HTR-8/SVneo (cell line): ENCODE measurements at regions not wholly inside any gene's neighbourhood (a gene's known extent, or its start where the extent isn't known, plus 50 kb on each side); places are given as distances from the start of the nearest gene placed in this dataset.
A peak's percentile ranks its signal among the peaks of the same experiment; 100 is the strongest.

Source experiments
- DNase-seq: peaks from one replicate; pipeline ENCODE4 v3.0.0; 2011; ENCODE audit warnings: low spot score, mixed read lengths; ENCODE audit not compliant: insufficient read length
- FAIRE-seq: peaks from 2 replicates; lab custom pipeline; 2011; peaks lifted over from hg19 to GRCh38; lab: Jason Lieb, UNC

DNA sequence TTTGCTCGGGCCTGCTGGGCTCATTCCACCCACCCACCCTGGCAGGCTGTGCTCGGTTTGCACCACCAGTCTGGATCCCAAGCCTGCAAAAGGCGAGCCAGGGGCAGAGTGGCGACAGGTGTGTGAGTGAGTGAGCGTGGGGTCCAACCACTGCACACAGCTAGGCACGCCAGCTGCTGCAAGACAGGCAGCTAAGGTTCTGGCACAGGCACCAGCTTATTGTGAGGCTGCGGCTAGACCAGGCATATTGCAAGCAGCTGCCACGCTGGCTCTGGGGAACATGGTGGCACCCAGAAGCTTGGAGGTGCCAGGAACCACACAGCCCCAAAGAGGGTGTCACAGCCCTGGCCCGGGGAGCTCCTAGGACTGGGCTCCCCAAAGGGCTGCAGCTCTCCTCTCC, 205.1 kb downstream of the ANKRD60 start:
- DNase-seq, result no peak
- peak; percentile 92 for FAIRE-seq

DNA sequence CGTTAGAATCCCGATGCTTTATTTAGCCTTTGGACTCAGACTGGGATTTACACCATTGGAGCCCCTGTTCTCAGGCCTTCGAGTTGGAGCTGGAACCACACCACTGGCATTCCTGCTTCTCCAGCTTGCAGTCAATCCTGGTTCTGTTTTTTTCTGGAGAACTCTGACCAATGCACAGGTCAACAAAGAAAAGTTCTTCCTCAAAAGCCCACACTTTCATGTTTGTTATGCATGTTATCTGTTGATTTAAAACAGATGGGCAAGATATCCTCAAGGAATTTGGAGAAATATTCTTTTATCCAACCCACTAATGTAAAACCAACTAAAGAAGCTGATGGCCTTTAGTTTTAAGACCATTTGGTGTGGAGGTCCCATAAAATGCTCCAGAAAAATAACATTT, 205.7 kb downstream of the ANKRD60 start:
- FAIRE-seq, result peak; percentile 86
- DNase-seq, result no peak

DNA sequence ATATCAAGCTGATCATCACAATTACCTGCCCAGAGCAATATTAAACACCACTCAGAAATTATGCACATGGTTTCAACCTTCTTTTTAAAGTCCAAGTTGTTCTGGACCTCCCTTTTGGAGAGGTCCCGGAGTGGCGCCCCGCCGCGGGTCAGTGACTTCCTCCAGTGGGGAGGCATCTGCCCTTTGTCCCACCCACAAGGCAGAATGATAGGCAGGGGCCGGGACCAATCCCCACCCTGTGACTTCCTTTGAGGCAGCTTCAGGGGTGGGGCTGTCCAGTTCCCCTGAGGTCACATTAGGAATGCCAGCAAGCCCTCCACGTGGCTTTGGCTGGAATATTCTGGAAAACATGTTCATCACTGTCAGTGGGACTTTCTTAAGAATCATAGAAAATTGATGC, 207.0 kb downstream of the ANKRD60 start:
- DNase-seq, result no peak

DNA sequence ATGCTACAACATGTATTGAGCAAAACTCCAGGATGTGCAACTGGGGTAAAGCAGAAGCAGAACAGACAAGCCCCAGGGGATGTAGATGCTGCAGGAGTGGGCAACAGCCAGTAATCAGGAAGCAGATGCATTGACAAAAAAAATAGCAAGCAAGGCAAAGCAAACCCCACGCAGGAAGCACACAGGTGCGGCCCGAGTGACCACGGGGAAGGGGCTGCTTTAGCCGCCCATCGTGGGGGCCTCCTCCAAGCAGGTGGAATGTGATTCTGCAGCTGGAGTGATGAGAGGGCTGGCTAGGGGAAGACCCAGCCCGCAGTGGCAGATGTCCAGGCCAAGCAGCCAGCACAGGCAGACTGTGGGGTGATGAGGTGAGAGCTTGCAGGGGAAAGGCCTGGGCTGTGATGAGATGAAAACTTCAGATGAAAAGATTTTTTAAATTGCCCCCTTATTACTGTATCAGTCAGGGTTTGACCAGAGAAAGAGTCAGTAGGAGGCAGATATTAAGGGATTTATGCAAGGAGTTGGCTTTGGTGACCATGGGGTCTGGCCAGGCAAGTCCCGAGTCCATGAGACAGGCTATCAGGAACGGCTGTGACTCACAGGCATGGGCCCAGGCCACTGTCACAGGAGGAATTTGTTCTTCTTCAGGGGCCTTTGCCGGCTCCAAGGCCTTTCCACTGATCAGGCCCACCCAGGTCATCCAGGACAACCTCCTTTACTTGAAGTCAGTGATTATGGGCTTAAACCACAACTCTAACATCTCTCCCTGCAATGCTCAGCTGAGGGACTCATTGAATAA, 207.6 kb downstream of the ANKRD60 start:
- FAIRE-seq (peak; percentile 96), DNase-seq (no peak)

More for the DNA sequence above, 207.0 kb downstream of the ANKRD60 start:
- no peak for FAIRE-seq

DNA sequence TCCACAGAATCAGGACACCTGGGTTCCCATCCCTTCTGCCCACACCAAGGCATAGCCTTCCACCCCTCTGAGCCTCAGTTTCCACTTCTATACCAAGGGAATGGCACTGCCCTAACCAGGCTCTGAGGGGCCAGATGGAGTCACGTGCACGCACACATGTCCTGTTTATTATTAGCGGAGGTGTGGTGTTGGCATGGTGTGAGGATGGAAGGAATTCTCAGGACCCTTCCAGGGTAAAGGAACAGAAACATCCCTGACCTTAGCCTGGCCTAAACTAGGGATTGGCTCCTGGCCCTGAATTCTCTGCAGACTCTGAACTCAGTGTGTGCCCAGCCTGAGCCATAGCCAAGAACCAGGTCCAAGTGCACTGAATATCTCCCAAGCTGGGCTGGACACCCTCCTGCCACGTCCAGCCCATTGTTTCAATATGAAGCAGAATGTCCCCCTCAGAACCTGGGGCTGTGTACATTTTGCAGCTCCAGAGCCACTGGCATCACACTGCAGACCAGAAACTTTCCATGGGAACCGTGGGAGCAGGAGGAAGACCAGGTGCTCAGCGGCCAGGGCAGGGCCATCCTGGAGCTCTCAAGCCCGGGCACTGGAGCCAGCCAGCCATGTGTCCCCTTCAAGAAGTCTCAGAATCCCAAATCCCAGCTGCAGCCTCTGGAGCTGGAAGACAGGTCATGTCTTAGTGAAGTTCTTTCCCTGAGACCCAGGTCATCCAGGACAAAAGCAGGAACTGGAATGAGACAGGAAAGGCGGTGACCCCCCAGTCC, 208.4 kb downstream of the ANKRD60 start:
- DNase-seq (no peak), FAIRE-seq (no peak)

DNA sequence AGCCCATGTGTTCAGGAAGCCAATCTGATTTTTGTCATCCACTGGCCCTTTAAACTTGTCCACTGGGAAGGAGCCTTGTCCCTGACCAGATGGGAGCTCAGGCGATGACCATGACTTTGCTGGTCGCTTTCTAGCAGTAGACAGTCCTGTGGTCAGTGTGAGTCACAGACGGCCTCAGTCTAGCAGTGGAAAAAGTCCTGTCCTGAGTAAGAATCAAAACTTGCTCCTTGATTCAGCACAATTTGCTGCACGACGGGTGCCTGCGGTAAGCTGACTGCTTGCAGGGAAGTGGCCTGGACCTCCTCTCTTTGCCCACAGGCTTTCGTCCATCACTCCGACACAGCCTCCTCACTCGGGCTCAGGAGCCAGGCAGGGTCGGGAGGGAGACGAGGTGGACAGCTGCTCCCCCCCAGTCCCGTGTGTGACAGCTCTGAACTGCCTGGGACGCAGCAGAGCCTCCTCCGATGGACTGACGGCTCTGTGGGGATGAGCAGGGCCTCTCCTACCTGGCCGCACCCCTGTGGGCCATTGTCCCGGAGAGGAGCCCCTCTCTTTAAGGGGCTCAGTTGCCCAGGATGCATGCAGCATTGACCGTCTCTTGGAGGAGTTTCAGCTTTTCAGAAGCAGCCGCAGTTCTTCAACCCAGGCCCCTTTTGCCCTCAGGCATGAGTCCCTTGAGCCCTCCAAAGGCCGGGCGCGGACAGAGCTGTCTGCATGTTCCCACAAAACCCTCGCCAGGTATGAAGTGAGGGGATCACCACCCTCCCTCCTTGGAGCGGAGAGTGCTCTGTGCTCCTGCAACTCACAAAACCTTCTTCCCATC, 209.2 kb downstream of the ANKRD60 start:
- DNase-seq (no peak), FAIRE-seq (no peak)

DNA sequence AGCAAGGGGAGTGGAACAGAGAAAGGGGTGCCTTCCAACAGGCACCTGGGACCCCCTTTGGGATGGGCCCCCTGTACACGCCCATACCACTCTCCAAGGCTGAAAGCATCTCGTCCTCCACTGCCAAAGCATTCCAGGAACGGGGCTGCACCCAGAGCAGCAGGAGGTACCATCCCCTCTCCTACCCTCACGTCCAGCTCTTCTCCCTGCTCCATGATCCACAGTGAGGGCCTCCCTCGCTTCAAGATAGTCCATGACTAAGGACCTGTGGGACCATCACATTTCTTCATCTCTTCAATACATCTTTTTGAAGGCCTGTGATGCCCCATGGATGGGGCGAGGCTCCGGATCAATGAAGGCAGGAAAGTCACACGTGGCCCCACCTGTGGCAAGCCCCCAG, 209.9 kb downstream of the ANKRD60 start:
- FAIRE-seq, result no peak

DNA sequence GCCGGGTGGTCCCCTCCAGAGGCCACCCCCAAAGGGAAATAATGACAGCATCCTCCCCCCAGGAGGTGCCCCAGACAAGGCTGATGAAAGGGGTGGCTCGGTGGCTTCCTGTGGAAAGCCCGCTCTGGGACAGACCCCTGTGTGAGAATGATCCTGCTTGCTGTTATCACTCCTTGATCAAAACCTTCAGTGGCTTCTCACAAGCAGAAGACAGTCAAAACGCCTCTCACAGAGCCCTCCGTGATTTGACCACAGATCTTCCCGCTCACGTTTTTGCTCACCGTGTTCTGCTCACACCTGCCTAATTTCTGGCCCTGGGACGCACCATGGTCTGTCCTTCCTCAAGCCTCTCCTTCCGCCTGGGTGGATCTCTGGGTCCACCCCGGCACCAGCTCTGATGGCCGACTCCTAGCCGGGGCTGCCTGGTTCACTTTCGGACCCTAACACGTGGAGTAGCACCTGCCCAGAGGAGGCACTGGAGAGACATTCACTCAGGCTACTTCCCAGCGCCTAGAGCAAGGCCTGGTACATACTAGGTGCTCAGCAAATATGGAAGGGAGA, 210.4 kb downstream of the ANKRD60 start:
- FAIRE-seq (no peak), DNase-seq (no peak)

More for the DNA sequence above, 209.9 kb downstream of the ANKRD60 start:
- no peak for DNase-seq

DNA sequence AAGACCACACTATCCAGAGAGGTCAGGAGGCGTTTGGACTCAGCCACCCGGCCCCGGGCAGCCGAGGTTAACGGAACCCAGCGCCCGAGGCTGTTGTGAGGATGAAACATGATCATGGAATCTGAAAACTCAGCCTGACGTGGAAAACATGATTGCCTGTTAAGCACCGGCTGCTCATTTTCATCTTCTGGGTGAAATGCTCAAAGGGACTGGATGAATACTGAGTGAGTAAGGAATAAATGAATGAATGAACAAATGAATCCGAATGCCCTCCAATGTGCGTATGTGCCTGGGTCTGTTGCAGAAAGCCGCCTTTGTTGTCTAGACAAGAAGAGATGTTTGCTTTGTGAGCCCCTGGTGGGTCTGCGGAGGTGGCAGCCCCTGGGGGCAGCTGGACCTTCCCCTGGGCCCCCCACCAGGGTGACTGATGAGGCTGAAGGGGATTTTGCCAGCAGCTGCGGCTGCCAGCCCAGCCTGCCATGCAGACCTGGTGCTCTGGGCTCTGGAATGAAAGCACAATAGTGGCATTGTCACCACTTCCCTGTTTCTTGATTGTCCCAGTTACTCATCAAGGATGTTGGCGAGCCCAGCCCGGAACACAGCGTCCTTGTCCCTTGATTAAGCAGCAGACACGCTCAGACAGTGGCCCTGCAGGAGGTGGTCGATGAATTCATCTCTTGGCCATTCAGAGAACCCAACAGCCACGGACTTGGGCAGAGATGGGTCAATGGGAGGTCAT, 211.1 kb downstream of the ANKRD60 start:
- peak; percentile 99 for FAIRE-seq

DNA sequence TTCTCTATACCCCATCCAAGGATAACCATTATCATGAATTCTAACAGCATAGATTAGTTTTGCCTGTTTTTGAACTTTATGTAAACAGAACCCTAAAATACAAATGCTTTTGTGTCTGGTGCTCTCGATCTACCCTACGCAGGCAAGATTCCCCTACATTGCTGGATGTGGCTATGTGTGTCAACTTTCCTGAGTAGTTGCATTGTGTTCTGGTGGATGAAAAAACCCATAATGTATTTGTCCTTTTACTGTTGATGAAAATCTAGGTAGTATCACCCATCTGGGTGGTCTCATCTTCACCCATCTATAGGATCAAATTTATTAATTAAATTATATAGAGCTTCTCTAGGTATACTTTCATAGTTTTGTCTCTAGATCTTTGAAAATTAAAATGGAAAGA, 211.7 kb downstream of the ANKRD60 start:
- FAIRE-seq (no peak), DNase-seq (no peak)

More for the DNA sequence above, 211.1 kb downstream of the ANKRD60 start:
- peak; percentile 98 for DNase-seq

DNA sequence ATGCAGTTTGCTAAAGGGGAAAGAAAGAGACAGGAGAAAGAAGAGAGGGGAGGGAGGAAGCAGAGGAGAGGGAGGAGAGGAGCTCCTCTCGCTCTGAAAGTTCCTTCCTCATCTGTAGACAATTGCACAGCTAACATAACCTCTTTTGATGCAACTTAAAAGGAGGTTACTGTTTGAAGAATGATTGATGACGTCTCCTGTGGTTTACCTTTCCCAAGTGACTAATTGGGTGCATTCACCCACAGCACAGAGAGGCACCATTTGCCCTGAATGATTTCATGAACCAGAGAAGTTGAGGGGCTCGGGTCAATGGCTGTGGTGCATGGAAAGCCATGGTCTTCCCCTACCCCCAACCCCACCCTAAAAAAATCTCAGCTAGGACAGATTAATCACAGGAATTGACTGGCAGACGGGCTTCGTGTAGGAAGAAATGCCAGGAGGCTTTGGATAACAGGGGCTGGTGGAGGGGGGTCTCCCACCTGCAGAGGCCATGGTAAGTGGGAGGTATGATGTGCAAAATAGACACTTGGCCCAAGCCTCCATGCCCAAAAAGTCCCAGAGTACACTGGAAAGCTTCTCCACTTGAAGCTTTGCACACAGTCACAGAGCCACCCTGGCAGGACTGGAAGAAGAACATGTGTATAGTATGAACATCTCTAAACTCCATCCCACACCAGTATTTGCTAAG, 213.7 kb downstream of the ANKRD60 start:
- no peak for DNase-seq
- no peak for FAIRE-seq

DNA sequence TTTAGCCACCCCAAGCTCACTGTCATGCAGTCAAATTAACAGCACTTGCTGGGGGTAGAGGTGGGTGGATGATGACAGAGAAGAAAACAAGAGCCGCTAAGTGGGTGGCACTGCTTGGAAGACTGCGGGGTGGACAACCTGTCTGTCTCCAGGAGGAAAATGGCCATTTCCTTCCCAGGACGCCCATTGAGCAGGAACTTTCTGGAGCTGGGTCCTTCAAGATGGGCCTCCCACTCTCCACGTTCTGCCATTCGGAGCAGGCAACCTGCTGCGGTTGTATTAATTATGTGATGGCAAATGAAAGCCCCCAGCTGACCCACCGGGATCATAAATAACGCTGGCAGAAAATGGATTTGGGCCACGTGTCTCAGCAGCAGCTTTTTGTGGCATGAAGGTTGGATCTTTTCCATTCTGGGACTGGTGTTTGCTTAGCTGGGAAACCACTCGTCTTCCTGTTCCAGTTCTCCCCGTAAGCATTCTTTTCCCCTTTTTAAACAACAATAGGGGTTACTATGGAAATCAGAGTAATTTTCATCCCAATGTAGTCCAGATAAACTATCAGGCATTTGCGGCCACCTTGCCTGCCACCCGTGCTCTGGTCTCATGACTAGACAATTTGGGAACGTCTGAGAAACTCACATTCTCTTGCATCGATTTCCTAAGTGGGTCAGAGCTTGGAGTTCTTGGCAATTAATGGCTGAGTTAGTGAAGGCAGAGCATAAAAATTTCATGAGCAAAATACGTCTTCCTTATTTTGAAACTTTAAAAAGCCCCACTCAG, 215.5 kb downstream of the ANKRD60 start:
- FAIRE-seq, result peak; percentile 90
- DNase-seq, result no peak

DNA sequence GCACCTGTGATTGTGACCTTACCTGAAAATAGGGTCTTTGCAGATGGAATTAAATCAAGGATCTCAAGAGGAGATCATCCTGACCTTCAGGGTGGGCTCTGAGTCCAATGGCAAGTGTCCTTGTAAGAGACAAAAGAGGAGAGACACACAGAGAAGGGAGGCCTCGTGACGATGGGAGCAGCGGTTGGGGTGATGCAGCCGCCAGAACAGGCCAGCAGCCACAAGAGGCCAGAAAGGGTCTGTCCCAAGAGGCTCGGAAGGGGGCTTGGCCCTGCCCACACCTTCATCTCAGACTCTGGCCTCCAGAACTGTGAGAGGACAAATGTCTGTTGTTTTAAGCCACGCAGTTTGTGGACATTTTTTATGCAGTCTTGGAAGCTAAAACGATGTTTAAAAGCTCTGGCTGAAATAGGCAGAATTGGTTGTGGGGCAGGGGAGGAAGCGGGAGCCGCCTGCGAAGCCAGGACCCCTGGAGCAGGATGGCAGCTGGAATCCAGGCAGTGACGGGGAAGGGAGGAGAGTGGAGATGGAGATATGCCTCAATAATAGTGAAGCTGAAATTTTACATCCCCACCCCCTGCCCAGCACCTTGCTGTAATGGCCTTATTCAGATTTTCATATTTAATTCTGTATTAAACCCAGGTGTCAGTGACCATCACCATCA, 216.4 kb downstream of the ANKRD60 start:
- no peak for DNase-seq
- FAIRE-seq, result no peak

DNA sequence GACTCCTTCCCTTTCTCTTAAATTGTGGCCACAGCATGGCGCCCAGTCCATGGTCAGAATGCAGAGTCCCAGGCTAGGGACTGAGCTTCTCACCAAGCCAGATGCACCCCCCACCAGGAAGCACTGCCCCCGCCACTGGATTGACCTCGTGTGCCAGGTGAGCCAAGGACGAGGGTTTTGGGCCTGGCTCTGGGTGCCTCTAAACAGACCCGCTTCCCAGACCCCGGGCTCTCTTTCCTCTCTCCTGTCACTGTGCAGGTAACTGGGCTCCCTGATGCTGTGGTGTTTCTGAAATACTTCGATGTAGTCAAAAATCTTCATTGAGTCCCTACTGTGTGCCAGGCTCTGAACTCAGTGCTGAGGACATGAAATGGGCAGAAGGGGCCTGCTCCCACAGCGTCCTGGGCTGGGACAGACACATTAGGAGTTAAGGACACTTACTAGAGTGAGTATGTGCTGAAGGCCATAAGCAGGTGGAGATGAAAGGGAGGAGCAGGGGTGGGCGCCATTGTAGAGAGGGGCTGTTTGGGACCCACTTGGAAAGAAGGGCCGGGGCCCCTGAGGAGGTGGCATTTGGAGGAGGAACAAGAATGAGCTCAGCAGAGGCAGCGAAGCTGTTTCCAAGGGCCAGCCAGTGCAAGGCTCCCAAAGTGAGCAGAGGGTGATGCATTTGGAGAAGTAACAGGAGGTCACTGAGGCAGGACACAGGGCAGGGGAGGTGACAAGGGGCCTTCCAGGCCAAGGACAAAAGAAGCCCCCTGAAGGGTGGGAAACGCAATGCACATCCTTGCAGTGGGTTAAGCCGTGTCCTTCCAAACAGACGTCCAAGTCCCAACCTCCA, 217.1 kb downstream of the ANKRD60 start:
- FAIRE-seq (peak; percentile 88), DNase-seq (no peak)

DNA sequence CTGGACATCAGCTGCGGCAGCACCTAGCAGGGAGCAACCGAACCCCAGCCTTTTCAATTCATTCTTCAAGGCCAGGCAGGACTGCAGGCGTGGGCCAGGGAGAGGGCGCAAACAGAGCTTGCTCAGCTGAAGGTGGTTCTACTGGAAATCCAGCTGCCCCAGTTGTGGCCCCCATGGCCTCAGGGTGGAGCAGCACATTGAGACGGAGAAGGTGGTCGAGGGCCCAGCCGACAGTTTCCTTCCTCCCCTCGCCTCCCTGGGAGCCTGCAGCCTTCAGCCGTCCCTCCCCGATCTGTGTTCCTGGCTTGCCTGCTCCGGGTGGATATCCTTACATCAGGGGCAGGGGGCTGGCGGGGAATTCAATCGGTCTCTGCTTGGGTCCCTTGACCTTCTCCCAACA, 217.8 kb downstream of the ANKRD60 start:
- FAIRE-seq (peak; percentile 93), DNase-seq (no peak)

DNA sequence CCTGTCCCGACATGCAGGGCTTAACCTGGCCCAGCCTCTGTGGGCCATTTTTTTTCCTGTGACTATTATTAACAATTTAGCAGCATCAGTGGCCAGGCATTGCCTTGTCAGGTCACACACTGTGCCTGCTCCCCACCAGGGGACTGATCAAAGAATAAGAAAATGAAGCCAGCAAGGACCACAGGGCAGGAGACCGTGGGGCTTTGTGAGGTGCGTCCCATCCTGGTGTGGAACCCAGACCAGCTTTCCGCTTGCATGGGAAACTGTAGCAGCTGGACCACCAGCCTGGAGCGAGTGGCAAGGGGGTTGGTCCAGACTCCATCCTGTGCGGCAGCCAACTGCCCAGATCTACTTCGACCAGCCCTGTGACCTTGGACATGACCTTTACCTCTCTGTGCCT, 218.3 kb downstream of the ANKRD60 start:
- FAIRE-seq (no peak), DNase-seq (no peak)

DNA sequence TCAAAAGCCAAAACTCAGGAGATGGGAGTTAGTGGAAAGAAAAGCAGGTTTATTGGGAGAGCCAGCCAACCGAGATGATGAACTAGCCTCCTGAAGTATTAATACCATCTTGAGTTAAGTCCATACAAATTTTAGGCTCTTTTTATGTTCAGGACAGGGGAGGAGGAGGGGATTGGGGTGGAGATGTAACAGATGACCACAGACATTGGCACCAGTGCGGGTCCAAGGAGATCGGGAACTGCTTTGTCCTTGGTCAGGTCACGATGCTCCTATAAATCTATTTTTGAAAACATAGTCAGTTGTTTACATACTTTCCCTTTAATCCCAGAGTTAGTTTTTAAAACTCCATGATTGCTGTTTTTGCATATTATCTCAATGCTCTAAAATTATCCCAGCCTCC, 219.6 kb downstream of the ANKRD60 start:
- DNase-seq (no peak), FAIRE-seq (no peak)
